Activated T-cell treated with anti-CD3 and anti-CD28 coated beads, Interleukin-2, amount 50 U/mL, for 24 hours (primary cell): ENCODE measurements at regions not wholly inside any gene's neighbourhood (a gene's known extent, or its start where the extent isn't known, plus 50 kb on each side); places are given as distances from the start of the nearest gene placed in this dataset.

ENCODE experiments used
- DNase-seq: peaks from one replicate; pipeline ENCODE4 v3.0.0-alpha.2; 2020
- H3K27ac Mint-ChIP-seq: 2 replicates; pipeline ENCODE4 v1.8.0; 2020; ENCODE audit warnings: mild to moderate bottlenecking, mixed read lengths
- H3K27me3 Mint-ChIP-seq: 2 replicates; pipeline ENCODE4 v1.8.0; 2020; ENCODE audit warnings: mixed read lengths
- H3K36me3 Mint-ChIP-seq: 2 replicates; pipeline ENCODE4 v1.8.0; 2020; ENCODE audit warnings: low read depth, mixed read lengths
- H3K4me1 Mint-ChIP-seq: 2 replicates; pipeline ENCODE4 v1.8.0; 2020; ENCODE audit warnings: low read depth, mixed read lengths
- H3K4me3 Mint-ChIP-seq: 2 replicates; pipeline ENCODE4 v1.8.0; 2020; ENCODE audit warnings: mild to moderate bottlenecking, moderate library complexity, mixed read lengths
- H3K9me3 Mint-ChIP-seq: 2 replicates; pipeline ENCODE4 v1.8.0; 2020; ENCODE audit warnings: mixed read lengths

GRCh38 chr20:63114693-63115311, 101.1 kb downstream of the YTHDF1 start:
- Mint-ChIP-seq H3K4me3 (no peak overlapping the region), H3K27me3 (peaks cover 54% of the 10 kb centered on the region), H3K4me1 (peaks cover 2% of the 10 kb centered on the region), H3K36me3 (no peaks in the 10 kb centered on the region), H3K9me3 (peaks cover 6% of the 10 kb centered on the region), H3K27ac (no peak overlapping the region)
- no peak for DNase-seq

- no peak overlapping the region for H3K4me3 Mint-ChIP-seq
- H3K27ac Mint-ChIP-seq = no peak overlapping the region
- no peak for DNase-seq
- H3K9me3 Mint-ChIP-seq = peaks cover 6% of the 10 kb centered on the region
- peaks cover 54% of the 10 kb centered on the region for H3K27me3 Mint-ChIP-seq
- peaks cover 2% of the 10 kb centered on the region for H3K4me1 Mint-ChIP-seq
- H3K36me3 Mint-ChIP-seq = no peaks in the 10 kb centered on the region
These were observed 101.8 kb downstream of the YTHDF1 start for GRCh38 chr20:63114006-63114692.

GRCh38 chr20:63112491-63113219, 103.3 kb downstream of the YTHDF1 start:
- peaks cover 6% of the 10 kb centered on the region for H3K9me3 Mint-ChIP-seq
- H3K36me3 Mint-ChIP-seq = no peaks in the 10 kb centered on the region
- no peak overlapping the region for H3K27ac Mint-ChIP-seq
- DNase-seq = no peak
- H3K4me1 Mint-ChIP-seq = peaks cover 2% of the 10 kb centered on the region
- H3K4me3 Mint-ChIP-seq = no peak overlapping the region
- H3K27me3 Mint-ChIP-seq = peaks cover 43% of the 10 kb centered on the region

- H3K27ac Mint-ChIP-seq = no peak overlapping the region
- peaks cover 6% of the 10 kb centered on the region for H3K9me3 Mint-ChIP-seq
- peaks cover 2% of the 10 kb centered on the region for H3K27me3 Mint-ChIP-seq
- H3K4me1 Mint-ChIP-seq = no peaks in the 10 kb centered on the region
- no peaks in the 10 kb centered on the region for H3K36me3 Mint-ChIP-seq
- DNase-seq = no peak
- no peak overlapping the region for H3K4me3 Mint-ChIP-seq
These were observed 101.5 kb upstream of the BHLHE23 start for GRCh38 chr20:63108247-63108646.

- no peaks in the 10 kb centered on the region for H3K36me3 Mint-ChIP-seq
- H3K4me3 Mint-ChIP-seq = no peak overlapping the region
- H3K27me3 Mint-ChIP-seq = no peaks in the 10 kb centered on the region
- H3K4me1 Mint-ChIP-seq = peaks cover 3% of the 10 kb centered on the region
- H3K27ac Mint-ChIP-seq = no peak overlapping the region
- DNase-seq = no peak
- H3K9me3 Mint-ChIP-seq = peaks cover 6% of the 10 kb centered on the region
These were observed 100.9 kb upstream of the BHLHE23 start for GRCh38 chr20:63107449-63108200.

- Mint-ChIP-seq H3K27me3 (no peaks in the 10 kb centered on the region), H3K4me3 (no peak overlapping the region), H3K36me3 (no peaks in the 10 kb centered on the region), H3K9me3 (peaks cover 6% of the 10 kb centered on the region), H3K4me1 (peaks cover 7% of the 10 kb centered on the region), H3K27ac (no peak overlapping the region)
- no peak for DNase-seq
These were observed 100.1 kb upstream of the BHLHE23 start for GRCh38 chr20:63106765-63107448.

GRCh38 chr20:63106108-63106764, 99.5 kb upstream of the BHLHE23 start:
- no peak overlapping the region for H3K4me3 Mint-ChIP-seq
- H3K27me3 Mint-ChIP-seq = no peaks in the 10 kb centered on the region
- H3K4me1 Mint-ChIP-seq = peaks cover 9% of the 10 kb centered on the region
- no peaks in the 10 kb centered on the region for H3K9me3 Mint-ChIP-seq
- no peak for DNase-seq
- no peaks in the 10 kb centered on the region for H3K36me3 Mint-ChIP-seq
- no peak overlapping the region for H3K27ac Mint-ChIP-seq

- Mint-ChIP-seq H3K36me3 (no peaks in the 10 kb centered on the region), H3K27me3 (no peaks in the 10 kb centered on the region), H3K27ac (no peak overlapping the region), H3K4me3 (no peak overlapping the region), H3K4me1 (peaks cover 9% of the 10 kb centered on the region), H3K9me3 (no peaks in the 10 kb centered on the region)
- DNase-seq = no peak
These were observed 98.7 kb upstream of the BHLHE23 start for GRCh38 chr20:63105211-63106107.

GRCh38 chr20:63104312-63105181, 97.8 kb upstream of the BHLHE23 start:
- Mint-ChIP-seq H3K36me3 (no peaks in the 10 kb centered on the region), H3K27ac (no peak overlapping the region), H3K4me3 (no peak overlapping the region)

GRCh38 chr20:63103402-63104311, 96.9 kb upstream of the BHLHE23 start:
- no peaks in the 10 kb centered on the region for H3K36me3 Mint-ChIP-seq
- no peak overlapping the region for H3K27ac Mint-ChIP-seq
- H3K9me3 Mint-ChIP-seq = no peaks in the 10 kb centered on the region
- no peak for DNase-seq
- H3K27me3 Mint-ChIP-seq = no peaks in the 10 kb centered on the region
- H3K4me3 Mint-ChIP-seq = no peak overlapping the region
- peaks cover 9% of the 10 kb centered on the region for H3K4me1 Mint-ChIP-seq

More at GRCh38 chr20:63104312-63105181, 97.8 kb upstream of the BHLHE23 start:
- DNase-seq = no peak
- Mint-ChIP-seq H3K27me3 (no peaks in the 10 kb centered on the region), H3K4me1 (peaks cover 9% of the 10 kb centered on the region), H3K9me3 (no peaks in the 10 kb centered on the region)

- H3K27ac Mint-ChIP-seq = peak overlapping the region; percentile 93
- no peaks in the 10 kb centered on the region for H3K9me3 Mint-ChIP-seq
- no peaks in the 10 kb centered on the region for H3K27me3 Mint-ChIP-seq
- peak overlapping the region; percentile 78 for H3K4me3 Mint-ChIP-seq
- H3K36me3 Mint-ChIP-seq = no peaks in the 10 kb centered on the region
- peak; percentile 82 for DNase-seq
- H3K4me1 Mint-ChIP-seq = peaks cover 9% of the 10 kb centered on the region
These were observed 96.1 kb upstream of the BHLHE23 start for GRCh38 chr20:63102721-63103375.
